RWPE2 (cell line): ENCODE measurements at regions not wholly inside any gene's neighbourhood (a gene's known extent, or its start where the extent isn't known, plus 50 kb on each side); places are given as distances from the start of the nearest gene placed in this dataset.

Experiments
- ATAC-seq: fragments of 200-7000 bp; cut with Tn5 transposase; 3 replicates; pipeline ENCODE4 v1.9.1; 2021; ENCODE audit warnings: low read depth
- DNase-seq: peaks from one replicate; pipeline ENCODE4 v3.0.0-alpha.2; 2020; ENCODE audit warnings: low spot score
- H3K27ac ChIP-seq: fragments of 450-650 bp; 2 replicates; pipeline ENCODE4 v1.5.1; 2017; ENCODE audit warnings: mild to moderate bottlenecking; ENCODE audit not compliant: poor library complexity, severe bottlenecking
- H3K27me3 ChIP-seq: fragments of 250-450 bp; sonication (Bioruptor Pico); 2 replicates; pipeline ENCODE4 v1.5.1; 2021; ENCODE audit warnings: mild to moderate bottlenecking, moderate library complexity; ENCODE audit not compliant: insufficient read depth, poor library complexity, severe bottlenecking
- H3K36me3 ChIP-seq: fragments of 250-450 bp; sonication (Bioruptor Pico); 2 replicates; pipeline ENCODE4 v1.5.1; 2020; ENCODE audit warnings: low read depth, mild to moderate bottlenecking, moderate library complexity
- H3K4me1 ChIP-seq: fragments of 250-450 bp; sonication (Bioruptor Pico); 2 replicates; pipeline ENCODE4 v1.5.1; 2021; ENCODE audit warnings: mild to moderate bottlenecking, moderate library complexity; ENCODE audit not compliant: insufficient read depth, poor library complexity, severe bottlenecking
- H3K4me3 ChIP-seq: fragments of 250-450 bp; sonication (Bioruptor Pico); 2 replicates; pipeline ENCODE4 v1.5.1; 2021; ENCODE audit warnings: mild to moderate bottlenecking, moderate library complexity; ENCODE audit not compliant: severe bottlenecking
- H3K9me3 ChIP-seq: fragments of 250-450 bp; sonication (Bioruptor Pico); 2 replicates; pipeline ENCODE4 v1.5.1; 2021; ENCODE audit warnings: mild to moderate bottlenecking, moderate library complexity; ENCODE audit not compliant: severe bottlenecking
- CTCF ChIP-seq: fragments of 450-650 bp; IDR thresholded peaks from one replicate; pipeline ENCODE4 v1.5.1; 2017; ENCODE audit warnings: mild to moderate bottlenecking, moderate library complexity; ENCODE audit not compliant: poor library complexity, severe bottlenecking

- no peaks in the 10 kb centered on the region for H3K27me3 ChIP-seq
- no peak for ATAC-seq
- H3K36me3 ChIP-seq, result no peaks in the 10 kb centered on the region
- H3K4me3 ChIP-seq, result no peak overlapping the region
- TF ChIP-seq CTCF, result peak; percentile 34
- H3K27ac ChIP-seq, result no peak overlapping the region
- no peak for DNase-seq
- no peaks in the 10 kb centered on the region for H3K4me1 ChIP-seq
- no peaks in the 10 kb centered on the region for H3K9me3 ChIP-seq
Observed at GRCh38 chr6:11912420-11912819, 99.7 kb upstream of the HIVEP1 start.

- Histone ChIP-seq H3K27ac (no peak overlapping the region), H3K27me3 (no peaks in the 10 kb centered on the region), H3K9me3 (no peaks in the 10 kb centered on the region), H3K4me1 (no peaks in the 10 kb centered on the region), H3K36me3 (no peaks in the 10 kb centered on the region), H3K4me3 (no peak overlapping the region)
- DNase-seq (no peak), ATAC-seq (no peak)
- no peak for TF ChIP-seq CTCF
Observed at GRCh38 chr6:11911538-11911937, 100.6 kb upstream of the HIVEP1 start.

DNA sequence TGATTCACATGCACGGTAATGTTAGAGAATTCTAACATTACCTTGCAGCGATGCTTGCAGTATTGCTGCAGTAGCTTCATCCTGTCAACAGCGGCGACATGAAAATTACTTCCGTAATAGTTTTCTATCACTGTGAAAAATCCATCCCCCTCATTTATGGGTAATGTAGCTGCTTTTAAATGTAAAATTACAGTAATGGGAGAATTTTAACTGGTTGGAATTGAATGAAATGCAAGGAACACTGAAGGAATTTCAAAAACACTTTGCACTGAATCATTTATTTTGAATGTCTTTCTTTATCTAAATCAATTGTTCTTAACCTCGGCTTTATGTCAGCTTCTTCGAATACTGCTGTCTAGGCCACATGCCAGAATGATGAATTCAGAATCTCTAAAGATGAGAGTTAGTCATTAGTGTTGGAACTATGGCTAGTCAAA is 102.4 kb upstream of the HIVEP1 start:
- Histone ChIP-seq H3K9me3 (no peaks in the 10 kb centered on the region), H3K27ac (no peak overlapping the region), H3K36me3 (no peaks in the 10 kb centered on the region), H3K27me3 (no peaks in the 10 kb centered on the region), H3K4me3 (no peak overlapping the region), H3K4me1 (no peaks in the 10 kb centered on the region)
- TF ChIP-seq CTCF, result no peak
- ATAC-seq (no peak), DNase-seq (no peak)

GRCh38 chr6:11908436-11909105 is 103.5 kb upstream of the HIVEP1 start:
- Histone ChIP-seq H3K4me3 (no peak overlapping the region), H3K4me1 (no peaks in the 10 kb centered on the region), H3K9me3 (no peaks in the 10 kb centered on the region), H3K36me3 (no peaks in the 10 kb centered on the region), H3K27ac (no peak overlapping the region), H3K27me3 (no peaks in the 10 kb centered on the region)
- ATAC-seq (no peak), DNase-seq (no peak)
- no peak for TF ChIP-seq CTCF

DNA sequence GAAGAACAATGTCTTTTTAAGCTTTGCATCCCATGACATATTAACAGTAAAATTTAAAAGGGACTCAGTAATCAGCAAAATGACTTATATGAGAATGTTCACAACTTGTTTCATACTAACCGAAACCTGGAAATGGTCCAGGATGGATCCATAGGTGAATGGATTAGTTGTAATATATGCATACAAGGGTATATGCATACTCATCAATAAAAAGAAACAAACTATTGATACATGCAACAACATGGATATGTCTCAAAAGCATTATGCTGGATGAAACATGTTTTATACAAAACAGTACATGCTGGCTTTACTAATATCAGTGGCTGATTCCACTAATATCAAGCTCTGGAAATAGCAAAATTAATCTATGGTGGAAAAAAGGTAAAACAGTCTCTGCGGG is 108.5 kb upstream of the HIVEP1 start:
- no peak overlapping the region for H3K27ac ChIP-seq
- no peak overlapping the region for H3K4me3 ChIP-seq
- no peaks in the 10 kb centered on the region for H3K36me3 ChIP-seq
- no peak for TF ChIP-seq CTCF
- H3K27me3 ChIP-seq, result no peaks in the 10 kb centered on the region
- no peaks in the 10 kb centered on the region for H3K4me1 ChIP-seq
- no peak for ATAC-seq
- DNase-seq, result no peak
- no peaks in the 10 kb centered on the region for H3K9me3 ChIP-seq
